ENCODE measurements at regions not wholly inside any gene's neighbourhood (a gene's known extent, or its start where the extent isn't known, plus 50 kb on each side); places are given as distances from the start of the nearest gene placed in this dataset.
"Not testable (repeated sequence)": the region's sequence is repeated elsewhere in the genome, so short reads cannot be mapped to it uniquely, and the experiment has no call there.

GRCh38 chrX:7378406-7378805 is 230.5 kb upstream of the PUDP start:
- H3K4me3 ChIP-seq (ENCODE audit: low read length in 2 of 2): no peak overlapping the region
- no peaks in the 10 kb centered on the region for H3K36me3 ChIP-seq (ENCODE audit: control insufficient read depth in 1 of 2, insufficient read depth in 2 of 2, low read length in 1 of 2)
- 72 to 84% methylated on average over 3 of the region's 3 CpGs for WGBS, 2 donors

DNA sequence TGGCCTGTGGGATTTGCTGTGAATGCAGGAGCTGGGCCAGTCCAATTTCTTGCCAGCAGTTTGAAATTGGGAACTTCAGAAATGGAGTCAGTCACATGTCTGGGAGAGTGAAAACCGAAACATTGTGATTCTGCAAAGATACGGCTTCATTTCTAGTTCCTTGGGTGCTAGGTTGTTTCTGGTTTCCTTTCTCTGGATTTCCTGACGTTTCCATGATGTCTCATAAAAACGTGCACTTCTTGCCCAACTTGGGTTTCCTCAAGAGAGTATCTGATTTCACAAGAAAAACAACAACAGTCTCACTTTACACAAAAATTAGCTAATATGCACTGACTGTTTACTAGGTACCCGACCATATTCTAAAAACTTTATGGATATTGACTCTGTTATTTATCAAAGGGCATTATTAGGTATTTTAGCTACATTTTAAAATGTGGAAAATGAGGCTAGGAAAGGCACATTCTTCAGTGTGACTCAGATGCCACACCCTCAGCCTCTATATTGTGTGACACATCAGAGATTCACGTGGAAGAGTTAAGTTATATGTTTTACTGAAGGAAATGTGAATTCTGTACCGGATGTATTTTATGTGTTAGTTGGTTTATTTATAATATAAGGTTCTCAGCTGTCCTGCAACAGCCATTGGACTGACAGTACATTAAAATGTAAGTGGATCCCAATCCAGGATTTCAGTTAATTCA is 225.0 kb upstream of the PUDP start:
- no peak overlapping the region for H3K27ac ChIP-seq (ENCODE audit: low read depth in 1 of 2, low read length in 2 of 2)
- no peaks in the 10 kb centered on the region for H3K27me3 ChIP-seq (ENCODE audit: control insufficient read depth in 1 of 2, insufficient read depth in 2 of 2, low read length in 1 of 2)
- H3K4me1 ChIP-seq (ENCODE audit: control insufficient read depth in 1 of 2, insufficient read depth in 2 of 2, low read length in 2 of 2): no peaks in the 10 kb centered on the region
- DNase-seq (no peak), ATAC-seq (ENCODE audit: low FRiP score) (no peak)
- no peak overlapping the region for H3K4me3 ChIP-seq (ENCODE audit: low read length in 2 of 2)
- 59 to 64% methylated on average over 7 of the region's 7 CpGs for WGBS, 2 donors
- intact Hi-C loops (cut with DNase I): no loop called here
- no peaks in the 10 kb centered on the region for H3K9me3 ChIP-seq (ENCODE audit: control insufficient read depth, low read length)
- H3K36me3 ChIP-seq (ENCODE audit: control insufficient read depth in 1 of 2, insufficient read depth in 2 of 2, low read length in 1 of 2): no peaks in the 10 kb centered on the region

More at GRCh38 chrX:7378406-7378805, 230.5 kb upstream of the PUDP start:
- intact Hi-C loops (cut with DNase I): no loop called here
- H3K27me3 ChIP-seq (ENCODE audit: control insufficient read depth in 1 of 2, insufficient read depth in 2 of 2, low read length in 1 of 2): no peaks in the 10 kb centered on the region
- no peak for DNase-seq
- no peak for ATAC-seq (ENCODE audit: low FRiP score)
- no peaks in the 10 kb centered on the region for H3K9me3 ChIP-seq (ENCODE audit: control insufficient read depth, low read length)
- H3K27ac ChIP-seq (ENCODE audit: low read depth in 1 of 2, low read length in 2 of 2): no peak overlapping the region
- no peaks in the 10 kb centered on the region for H3K4me1 ChIP-seq (ENCODE audit: control insufficient read depth in 1 of 2, insufficient read depth in 2 of 2, low read length in 2 of 2)

DNA sequence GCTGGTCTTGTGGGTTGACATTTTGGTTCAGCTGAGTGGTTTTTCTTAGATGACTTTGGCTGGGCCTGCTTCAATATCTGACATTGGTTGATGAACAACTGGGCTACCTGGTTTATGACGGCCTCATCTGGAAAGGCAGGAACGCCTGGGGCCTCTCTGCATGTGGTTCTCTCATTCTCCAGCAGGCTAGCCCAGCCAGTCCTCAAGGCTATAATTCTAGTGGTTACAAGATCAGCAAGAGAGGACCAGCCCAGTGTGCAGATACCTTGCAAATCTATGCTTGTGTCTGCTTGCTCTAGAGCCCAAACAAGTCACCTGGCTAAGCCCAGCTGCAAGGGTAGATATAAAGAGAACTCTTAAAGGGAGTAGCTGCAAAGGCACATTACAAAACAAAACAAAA is 214.2 kb upstream of the PUDP start:
- H3K9me3 ChIP-seq (ENCODE audit: control insufficient read depth, low read length): no peaks in the 10 kb centered on the region
- no peaks in the 10 kb centered on the region for H3K36me3 ChIP-seq (ENCODE audit: control insufficient read depth in 1 of 2, insufficient read depth in 2 of 2, low read length in 1 of 2)
- intact Hi-C loops (cut with DNase I): no loop called here
- no peaks in the 10 kb centered on the region for H3K4me1 ChIP-seq (ENCODE audit: control insufficient read depth in 1 of 2, insufficient read depth in 2 of 2, low read length in 2 of 2)
- ATAC-seq (ENCODE audit: low FRiP score) (no peak), DNase-seq (no peak)
- WGBS, 2 donors: 81% methylated on average over 2 of the region's 2 CpGs
- H3K27me3 ChIP-seq (ENCODE audit: control insufficient read depth in 1 of 2, insufficient read depth in 2 of 2, low read length in 1 of 2): no peaks in the 10 kb centered on the region
- no peak overlapping the region for H3K27ac ChIP-seq (ENCODE audit: low read depth in 1 of 2, low read length in 2 of 2)
- H3K4me3 ChIP-seq (ENCODE audit: low read length in 2 of 2): no peak overlapping the region

GRCh38 chrX:7351926-7352325 is 204.0 kb upstream of the PUDP start:
- no peak overlapping the region for H3K27ac ChIP-seq (ENCODE audit: low read depth in 1 of 2, low read length in 2 of 2)
- no peak for ATAC-seq (ENCODE audit: low FRiP score)
- no peaks in the 10 kb centered on the region for H3K27me3 ChIP-seq (ENCODE audit: control insufficient read depth in 1 of 2, insufficient read depth in 2 of 2, low read length in 1 of 2)
- WGBS, 2 donors: 35 to 40% methylated on average over 1 of the region's 1 CpG
- H3K36me3 ChIP-seq (ENCODE audit: control insufficient read depth in 1 of 2, insufficient read depth in 2 of 2, low read length in 1 of 2): no peaks in the 10 kb centered on the region
- H3K4me1 ChIP-seq (ENCODE audit: control insufficient read depth in 1 of 2, insufficient read depth in 2 of 2, low read length in 2 of 2): no peaks in the 10 kb centered on the region
- intact Hi-C loops (cut with DNase I): no loop called here
- no peaks in the 10 kb centered on the region for H3K9me3 ChIP-seq (ENCODE audit: control insufficient read depth, low read length)
- H3K4me3 ChIP-seq (ENCODE audit: low read length in 2 of 2): no peak overlapping the region
- DNase-seq: no peak

DNA sequence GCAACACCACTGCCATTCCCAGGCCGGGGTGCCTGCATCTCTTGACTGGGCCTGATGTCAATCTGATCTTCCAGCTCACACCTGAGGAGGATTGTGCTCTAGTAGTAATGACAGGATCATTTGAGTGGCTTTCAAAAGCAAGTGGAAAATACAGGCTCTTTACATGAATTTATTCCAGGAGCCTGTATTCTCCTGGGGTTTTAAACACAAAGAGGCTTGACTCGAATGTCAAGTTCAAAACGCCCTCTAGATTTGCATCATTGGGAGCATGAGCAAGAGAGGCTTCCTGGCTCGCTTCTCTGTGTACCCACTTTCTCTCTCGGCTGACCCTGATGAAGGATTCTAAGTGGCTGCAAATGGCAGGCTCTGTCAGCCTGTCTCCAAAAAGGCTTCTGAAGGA is 199.5 kb upstream of the PUDP start:
- Histone ChIP-seq H3K4me1 (ENCODE audit: control insufficient read depth in 1 of 2, insufficient read depth in 2 of 2, low read length in 2 of 2) (no peaks in the 10 kb centered on the region), H3K36me3 (ENCODE audit: control insufficient read depth in 1 of 2, insufficient read depth in 2 of 2, low read length in 1 of 2) (no peaks in the 10 kb centered on the region), H3K27ac (ENCODE audit: low read depth in 1 of 2, low read length in 2 of 2) (no peak overlapping the region), H3K4me3 (ENCODE audit: low read length in 2 of 2) (no peak overlapping the region), H3K27me3 (ENCODE audit: control insufficient read depth in 1 of 2, insufficient read depth in 2 of 2, low read length in 1 of 2) (no peaks in the 10 kb centered on the region), H3K9me3 (ENCODE audit: control insufficient read depth, low read length) (no peaks in the 10 kb centered on the region)
- intact Hi-C loops (cut with DNase I): no loop called here
- 74 to 81% methylated on average over 5 of the region's 5 CpGs for WGBS, 2 donors
- ATAC-seq (ENCODE audit: low FRiP score) (no peak), DNase-seq (no peak)

DNA sequence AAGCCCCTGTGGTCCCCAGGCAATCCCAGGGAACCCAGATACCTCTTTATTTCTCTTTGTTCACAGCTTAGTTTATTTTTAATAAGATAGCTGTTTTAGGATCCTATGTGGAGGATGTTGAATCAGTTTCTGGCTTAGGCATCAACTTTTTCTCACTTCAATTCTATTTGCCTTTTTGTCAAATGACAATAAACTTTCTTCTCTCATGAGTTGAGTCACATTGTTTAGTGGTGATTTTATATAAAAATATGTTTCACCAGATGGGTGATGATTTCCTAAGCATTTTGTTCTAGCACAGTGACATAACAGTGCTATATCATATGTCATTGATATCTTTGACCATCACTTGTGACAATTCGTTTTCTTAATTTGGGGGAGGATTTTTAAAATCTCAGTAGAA is 198.1 kb upstream of the PUDP start:
- no peaks in the 10 kb centered on the region for H3K9me3 ChIP-seq (ENCODE audit: control insufficient read depth, low read length)
- WGBS, 2 donors: 79 to 80% methylated on average over 1 of the region's 1 CpG
- no peak overlapping the region for H3K4me3 ChIP-seq (ENCODE audit: low read length in 2 of 2)
- H3K27me3 ChIP-seq (ENCODE audit: control insufficient read depth in 1 of 2, insufficient read depth in 2 of 2, low read length in 1 of 2): no peaks in the 10 kb centered on the region
- H3K27ac ChIP-seq (ENCODE audit: low read depth in 1 of 2, low read length in 2 of 2): no peak overlapping the region
- DNase-seq: no peak
- no peaks in the 10 kb centered on the region for H3K36me3 ChIP-seq (ENCODE audit: control insufficient read depth in 1 of 2, insufficient read depth in 2 of 2, low read length in 1 of 2)
- no peaks in the 10 kb centered on the region for H3K4me1 ChIP-seq (ENCODE audit: control insufficient read depth in 1 of 2, insufficient read depth in 2 of 2, low read length in 2 of 2)
- ATAC-seq (ENCODE audit: low FRiP score): no peak
- intact Hi-C loops (cut with DNase I): no loop called here

DNA sequence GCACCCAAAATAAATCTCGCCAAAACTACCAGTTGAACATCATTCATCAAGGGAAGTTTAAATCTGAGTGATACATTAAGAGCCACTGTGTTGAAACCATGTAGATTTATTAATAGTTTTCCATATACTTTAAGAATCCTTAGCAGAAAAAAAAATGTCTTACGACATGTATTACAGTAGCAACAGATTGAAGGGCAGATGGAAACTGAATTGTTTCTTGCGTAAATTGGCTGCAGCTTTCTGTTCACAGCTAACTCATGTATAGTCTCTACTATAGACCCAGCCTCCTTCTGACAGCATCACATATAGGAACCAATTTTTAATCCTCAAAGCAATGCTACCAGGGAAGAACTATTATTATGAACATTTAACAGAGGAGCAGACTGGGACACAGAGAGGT is 195.2 kb upstream of the PUDP start:
- WGBS, 2 donors: 87 to 93% methylated on average over 3 of the region's 3 CpGs
- Histone ChIP-seq H3K36me3 (ENCODE audit: control insufficient read depth in 1 of 2, insufficient read depth in 2 of 2, low read length in 1 of 2) (no peaks in the 10 kb centered on the region), H3K27me3 (ENCODE audit: control insufficient read depth in 1 of 2, insufficient read depth in 2 of 2, low read length in 1 of 2) (no peaks in the 10 kb centered on the region), H3K27ac (ENCODE audit: low read depth in 1 of 2, low read length in 2 of 2) (no peak overlapping the region), H3K4me3 (ENCODE audit: low read length in 2 of 2) (no peak overlapping the region), H3K9me3 (ENCODE audit: control insufficient read depth, low read length) (no peaks in the 10 kb centered on the region), H3K4me1 (ENCODE audit: control insufficient read depth in 1 of 2, insufficient read depth in 2 of 2, low read length in 2 of 2) (no peaks in the 10 kb centered on the region)
- intact Hi-C loops (cut with DNase I): no loop called here
- ATAC-seq (ENCODE audit: low FRiP score): no peak
- no peak for DNase-seq

DNA sequence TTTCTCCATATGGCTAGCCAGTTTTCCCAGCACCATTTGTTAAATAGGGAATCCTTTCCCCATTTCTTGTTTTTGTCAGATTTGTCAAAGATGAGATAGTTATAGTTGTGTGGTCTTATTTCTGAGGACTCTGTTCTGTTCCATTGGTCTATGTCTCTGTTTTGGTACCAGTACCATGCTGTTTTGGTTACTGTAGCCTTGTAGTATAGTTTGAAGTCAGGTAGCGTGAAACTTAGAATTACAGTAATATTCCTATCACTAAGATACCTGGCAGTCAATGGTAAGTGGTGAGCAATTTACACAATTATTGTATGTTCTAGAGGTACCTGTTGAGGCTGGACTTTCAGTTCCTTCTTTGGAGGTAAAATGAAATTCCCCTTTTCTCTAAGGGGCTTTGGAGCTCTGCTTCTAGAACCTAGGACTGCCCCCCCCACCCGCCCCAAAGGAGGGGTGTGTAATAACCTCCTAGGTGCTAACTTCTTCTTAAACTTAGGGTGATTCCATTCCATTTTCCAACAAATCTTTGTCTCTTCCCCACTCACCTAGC is 187.9 kb upstream of the PUDP start:
- intact Hi-C loops (cut with DNase I): loop anchor here in 1 of 2 donors (10.0 kb wide), 1 partner anchor 171 kb away; no protein-coding TSS in a partner anchor
- H3K36me3 ChIP-seq (ENCODE audit: control insufficient read depth in 1 of 2, insufficient read depth in 2 of 2, low read length in 1 of 2); H3K4me1 ChIP-seq (ENCODE audit: control insufficient read depth in 1 of 2, insufficient read depth in 2 of 2, low read length in 2 of 2); ATAC-seq (ENCODE audit: low FRiP score); H3K27ac ChIP-seq (ENCODE audit: low read depth in 1 of 2, low read length in 2 of 2); DNase-seq; H3K4me3 ChIP-seq (ENCODE audit: low read length in 2 of 2); H3K27me3 ChIP-seq (ENCODE audit: control insufficient read depth in 1 of 2, insufficient read depth in 2 of 2, low read length in 1 of 2); H3K9me3 ChIP-seq (ENCODE audit: control insufficient read depth, low read length): not testable (repeated sequence)
- 96 to 99% methylated on average over 2 of the region's 2 CpGs for WGBS, 2 donors

GRCh38 chrX:7334253-7334935 is 186.4 kb upstream of the PUDP start:
- no peaks in the 10 kb centered on the region for H3K27me3 ChIP-seq (ENCODE audit: control insufficient read depth in 1 of 2, insufficient read depth in 2 of 2, low read length in 1 of 2)
- H3K4me3 ChIP-seq (ENCODE audit: low read length in 2 of 2): no peak overlapping the region
- intact Hi-C loops (cut with DNase I): loop anchor here in 1 of 2 donors (10.0 kb wide), 1 partner anchor 170 kb away; no protein-coding TSS in a partner anchor
- no peaks in the 10 kb centered on the region for H3K9me3 ChIP-seq (ENCODE audit: control insufficient read depth, low read length)
- ATAC-seq (ENCODE audit: low FRiP score) (no peak), DNase-seq (no peak)
- peaks cover 0 to 2% of the 10 kb centered on the region in 2 donors for H3K4me1 ChIP-seq (ENCODE audit: control insufficient read depth in 1 of 2, insufficient read depth in 2 of 2, low read length in 2 of 2)
- no peak overlapping the region for H3K27ac ChIP-seq (ENCODE audit: low read depth in 1 of 2, low read length in 2 of 2)
- 78 to 81% methylated on average over 5 of the region's 5 CpGs for WGBS, 2 donors
- no peaks in the 10 kb centered on the region for H3K36me3 ChIP-seq (ENCODE audit: control insufficient read depth in 1 of 2, insufficient read depth in 2 of 2, low read length in 1 of 2)

Measured in aorta (tissue), 5 donors.